GM12892 (cell line): ENCODE measurements at regions not wholly inside any gene's neighbourhood (a gene's known extent, or its start where the extent isn't known, plus 50 kb on each side); places are given as distances from the start of the nearest gene placed in this dataset.

Experiments used
- POLR2A ChIP-seq: IDR thresholded peaks from 2 replicates; pipeline ENCODE4 v1.6.1; 2011; ENCODE audit warnings: low read depth, low read length, control low read depth
- POLR2AphosphoS5 ChIP-seq: IDR thresholded peaks from 2 replicates; pipeline ENCODE4 v1.6.1; 2011; ENCODE audit warnings: low read depth, low read length, control low read depth

DNA sequence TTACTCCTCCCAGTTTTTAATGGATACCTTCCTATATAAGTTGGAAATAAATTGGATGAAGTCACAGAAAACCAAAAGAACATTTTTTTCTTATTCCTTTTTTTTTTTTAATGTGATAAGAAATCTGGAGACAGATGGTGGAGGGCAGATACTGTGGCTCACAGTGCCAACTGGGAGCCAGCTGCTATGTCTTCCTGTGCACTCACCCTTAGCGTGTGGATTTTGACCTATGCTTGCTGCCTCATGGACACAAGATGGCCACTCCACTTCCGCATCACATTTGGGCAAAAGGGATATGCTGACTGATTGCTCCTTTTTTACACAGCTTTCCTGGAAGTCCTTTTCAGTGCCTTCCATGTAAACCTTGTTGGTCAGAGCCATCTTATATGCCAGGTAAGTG lies 342.6 kb downstream of the MAN2A1 start:
- TF ChIP-seq POLR2AphosphoS5 (no peak), POLR2A (no peak)
